Heart left ventricle (tissue), 16 donors: ENCODE measurements at regions not wholly inside any gene's neighbourhood (a gene's known extent, or its start where the extent isn't known, plus 50 kb on each side); places are given as distances from the start of the nearest gene placed in this dataset.

Source experiments
- ATAC-seq, 4 donors: fragments of 200-7000 bp; cut with Tn5 transposase; one replicate each; pipeline ENCODE4 v1.9.1; 2020 to 2022; ENCODE audit warnings: moderate library complexity in 4 of 4, mild to moderate bottlenecking in 3 of 4, moderate number of reproducible peaks in 1 of 4
- DNase-seq, 5 donors: peaks; one replicate each; pipeline ENCODE4 v3.0.0-alpha.2; 2020
- H3K27ac ChIP-seq, 12 donors: fragments of 200-600 bp; sonication (generic) in 4 of 12; one replicate each; pipeline versions ENCODE4 v1.5.0 to v1.8.0; 2016 to 2022; ENCODE audit warnings: mild to moderate bottlenecking in 2 of 12
- H3K27me3 ChIP-seq, 9 donors: fragments of 200-600 bp; sonication (generic) in 2 of 9; one replicate each; pipeline versions ENCODE4 v1.5.1 to v1.8.0; 2016 to 2022; ENCODE audit warnings: mild to moderate bottlenecking in 3 of 9
- H3K36me3 ChIP-seq, 9 donors: fragments of 200-600 bp; sonication (generic) in 2 of 9; one replicate each; pipeline versions ENCODE4 v1.5.0 to v1.8.0; 2018 to 2022; ENCODE audit warnings: mild to moderate bottlenecking in 2 of 9
- H3K4me1 ChIP-seq, 12 donors: fragments of 200-600 bp; sonication (generic) in 4 of 12; one replicate each; pipeline versions ENCODE4 v1.5.0 to v1.8.0; 2016 to 2022; ENCODE audit warnings: mild to moderate bottlenecking in 3 of 12
- H3K4me3 ChIP-seq, 12 donors: fragments of 200-600 bp; sonication (generic) in 4 of 12; one replicate each; pipeline versions ENCODE4 v1.5.0 to v1.8.0; 2017 to 2022; ENCODE audit warnings: mild to moderate bottlenecking in 9 of 12, moderate library complexity in 4 of 12
- H3K9me3 ChIP-seq, 12 donors: fragments of 200-600 bp; sonication (generic) in 4 of 12; one replicate each; pipeline versions ENCODE4 v1.5.0 to v1.8.0; 2016 to 2022; ENCODE audit warnings: mild to moderate bottlenecking in 1 of 12
- POLR2A ChIP-seq, 2 donors: fragments of 450-650 bp; IDR thresholded peaks; one replicate each; pipeline ENCODE4 v1.6.1; 2017; ENCODE audit warnings: antibody characterized with exemption in 2 of 2, mild to moderate bottlenecking in 2 of 2, moderate library complexity in 2 of 2
- WGBS, 4 donors: extraction: QIAGEN DNeasy Blood & Tissue Kit in 2 of 4; methylation state at CpG; one replicate each; pipeline versions ENCODE4 v1.1.5 to v1.1.7; 2013 to 2018; 5-methylcytosine and 5-hydroxymethylcytosine counted together
- intact Hi-C, 10 donors: fragments of 100-400 bp; cut with DNase I; formaldehyde crosslinking; loops; one replicate each; pipeline versions ENCODE4 v1.11.1 to v1.14.2; 2022
- TF ChIP-seq, protein P1 (sequence below), 12 donors: fragments of 200-600 bp; sonication (generic) in 4 of 12; IDR thresholded peaks; one replicate each; pipeline versions ENCODE4 v1.5.0 to v1.8.0; 2018 to 2022; ENCODE audit warnings: antibody characterized with exemption in 12 of 12, mild to moderate bottlenecking in 5 of 12
- donor health status: ischemic (EF 13 %, LVEDD 7.1; RV severe dilation, severe dysfunction).
- donor health status: healthy with polysubstance abuse.
- donor health status: DM: no; HTN: yes; CAD: no.
- donor health status: DM: no; HTN: no; CAD: no.
- donor health status: ischemic (EF 25% LVEDD 6.9; RV normal size, moderate dysfunction).
- donor health status: ischemic (EF 25% LVEDD 5.7; RV mildly dilated, moderate dysfunction).
- donor health status: healthy.
- donor health status: DM: yes; HTN: yes; CAD: no.
- donor health status: ischemic (EF 35%, LVEDD 5.7; RV mildly dilated, moderate dysfunction).
- donor health status: nonischemic (EF 11% LVEDD 7.7; RV severe dilation, severe dysfunction).
- donor health status: DM: yes; HTN: yes; CAD: no.
- donor health status: PGD.
- donor health status: ischemic (EF 29% LVEDD 5.4; RV normal size, mild dysfunction).
- donor health status: nonischemic (EF 23%, LVEDD 6.1; RV moderate dilation, normal function).

DNA sequence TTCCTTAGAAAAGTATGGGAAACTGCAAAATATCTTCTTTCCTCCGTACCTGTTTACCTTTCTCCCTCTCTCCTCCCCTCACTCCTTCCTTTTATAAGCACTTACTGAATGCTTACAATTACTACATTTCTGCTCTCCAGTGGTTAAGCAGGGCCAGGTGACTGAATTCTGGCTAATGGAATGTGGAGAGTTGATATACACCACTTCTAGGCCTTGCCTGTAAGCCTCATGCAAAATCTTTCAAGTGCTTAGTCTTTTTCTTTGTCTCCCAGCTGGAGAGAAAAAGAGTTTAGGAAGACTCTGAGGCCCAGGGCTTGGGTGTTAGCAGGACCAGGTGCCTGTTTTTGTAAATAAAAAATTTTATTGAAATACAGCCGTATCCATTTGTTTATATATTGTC lies 77.7 kb upstream of the CACNA1E start:
- TF ChIP-seq, protein P1, sequence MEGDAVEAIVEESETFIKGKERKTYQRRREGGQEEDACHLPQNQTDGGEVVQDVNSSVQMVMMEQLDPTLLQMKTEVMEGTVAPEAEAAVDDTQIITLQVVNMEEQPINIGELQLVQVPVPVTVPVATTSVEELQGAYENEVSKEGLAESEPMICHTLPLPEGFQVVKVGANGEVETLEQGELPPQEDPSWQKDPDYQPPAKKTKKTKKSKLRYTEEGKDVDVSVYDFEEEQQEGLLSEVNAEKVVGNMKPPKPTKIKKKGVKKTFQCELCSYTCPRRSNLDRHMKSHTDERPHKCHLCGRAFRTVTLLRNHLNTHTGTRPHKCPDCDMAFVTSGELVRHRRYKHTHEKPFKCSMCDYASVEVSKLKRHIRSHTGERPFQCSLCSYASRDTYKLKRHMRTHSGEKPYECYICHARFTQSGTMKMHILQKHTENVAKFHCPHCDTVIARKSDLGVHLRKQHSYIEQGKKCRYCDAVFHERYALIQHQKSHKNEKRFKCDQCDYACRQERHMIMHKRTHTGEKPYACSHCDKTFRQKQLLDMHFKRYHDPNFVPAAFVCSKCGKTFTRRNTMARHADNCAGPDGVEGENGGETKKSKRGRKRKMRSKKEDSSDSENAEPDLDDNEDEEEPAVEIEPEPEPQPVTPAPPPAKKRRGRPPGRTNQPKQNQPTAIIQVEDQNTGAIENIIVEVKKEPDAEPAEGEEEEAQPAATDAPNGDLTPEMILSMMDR (IDR thresholded peaks at IDR 0.05), result no peak
- TF ChIP-seq POLR2A (IDR thresholded peaks at IDR 0.05), result no peak
- DNase-seq (no peak), ATAC-seq (no peak)
- Histone ChIP-seq H3K9me3 (no peaks in the 10 kb centered on the region), H3K4me3 (no peak overlapping the region), H3K4me1 (no peaks in the 10 kb centered on the region), H3K36me3 (no peaks in the 10 kb centered on the region), H3K27ac (no peak overlapping the region), H3K27me3 (peaks cover 0 to 6% (median 0%) of the 10 kb centered on the region in 9 donors)
- WGBS, 4 donors, result 83 to 90% (median 85%) methylated on average over 2 of the region's 2 CpGs
- intact Hi-C loops, result no loop called here

DNA sequence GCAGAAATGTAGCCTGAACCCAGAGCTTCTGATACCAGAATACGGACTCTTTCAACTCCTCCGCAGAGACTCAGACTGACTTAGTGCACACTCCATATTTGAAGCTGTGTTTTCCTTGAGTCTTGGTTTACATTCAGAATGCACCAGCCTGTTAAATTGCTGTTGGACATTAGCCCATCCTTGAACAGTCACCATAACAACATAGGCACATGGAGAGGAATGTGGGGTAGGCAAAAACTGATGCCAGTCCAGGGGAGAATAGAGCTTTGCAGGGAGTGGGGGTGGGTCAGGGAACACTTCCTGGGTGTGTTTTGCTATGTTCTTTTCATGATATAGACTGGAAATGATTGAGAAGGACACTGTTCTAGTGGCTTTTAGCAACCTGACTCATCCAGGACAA lies 76.3 kb upstream of the CACNA1E start:
- no peak for ATAC-seq
- no peak overlapping the region for H3K27ac ChIP-seq
- H3K4me3 ChIP-seq, result no peak overlapping the region

DNA sequence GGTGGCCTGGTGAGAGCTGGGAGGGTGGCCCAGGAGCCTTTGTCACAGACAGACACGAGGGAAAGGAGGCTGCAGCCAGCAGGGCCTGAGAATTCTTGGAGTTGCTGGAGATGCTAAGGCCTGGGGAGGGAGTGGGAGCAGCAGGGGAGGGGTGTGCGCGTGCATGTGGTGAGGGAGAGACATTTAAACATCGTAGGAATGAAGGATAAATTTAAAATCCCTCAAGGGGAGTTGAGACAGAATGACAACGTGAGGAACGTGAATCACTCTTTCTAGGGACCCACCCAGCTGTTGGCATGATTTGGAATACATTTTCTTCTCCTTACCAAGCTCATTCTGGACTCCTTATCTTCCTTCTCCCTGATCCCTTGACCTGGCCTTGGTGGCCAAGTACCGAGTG lies 73.3 kb upstream of the CACNA1E start:
- H3K36me3 ChIP-seq, result no peaks in the 10 kb centered on the region
- peaks cover 0 to 7% (median 0%) of the 10 kb centered on the region in 9 donors for H3K27me3 ChIP-seq
- TF ChIP-seq, protein P1 (IDR thresholded peaks at IDR 0.05), result no peak
- TF ChIP-seq POLR2A (IDR thresholded peaks at IDR 0.05), result no peak
- H3K27ac ChIP-seq, result no peak overlapping the region
- 68 to 74% (median 71%) methylated on average over 7 of the region's 7 CpGs for WGBS, 4 donors
- DNase-seq, result no peak
- ATAC-seq, result no peak
- no peaks in the 10 kb centered on the region for H3K4me1 ChIP-seq
- intact Hi-C loops, result no loop called here
- H3K4me3 ChIP-seq, result no peak overlapping the region
- H3K9me3 ChIP-seq, result no peaks in the 10 kb centered on the region

More for the DNA sequence above, 76.3 kb upstream of the CACNA1E start:
- 87 to 99% (median 98%) methylated on average over 2 of the region's 2 CpGs for WGBS, 4 donors
- no peaks in the 10 kb centered on the region for H3K36me3 ChIP-seq
- H3K9me3 ChIP-seq, result no peaks in the 10 kb centered on the region
- no peak for TF ChIP-seq POLR2A (IDR thresholded peaks at IDR 0.05)
- TF ChIP-seq, protein P1 (IDR thresholded peaks at IDR 0.05), result no peak
- no peaks in the 10 kb centered on the region for H3K4me1 ChIP-seq
- peaks cover 0 to 7% (median 0%) of the 10 kb centered on the region in 9 donors for H3K27me3 ChIP-seq
- intact Hi-C loops, result no loop called here
- no peak for DNase-seq

DNA sequence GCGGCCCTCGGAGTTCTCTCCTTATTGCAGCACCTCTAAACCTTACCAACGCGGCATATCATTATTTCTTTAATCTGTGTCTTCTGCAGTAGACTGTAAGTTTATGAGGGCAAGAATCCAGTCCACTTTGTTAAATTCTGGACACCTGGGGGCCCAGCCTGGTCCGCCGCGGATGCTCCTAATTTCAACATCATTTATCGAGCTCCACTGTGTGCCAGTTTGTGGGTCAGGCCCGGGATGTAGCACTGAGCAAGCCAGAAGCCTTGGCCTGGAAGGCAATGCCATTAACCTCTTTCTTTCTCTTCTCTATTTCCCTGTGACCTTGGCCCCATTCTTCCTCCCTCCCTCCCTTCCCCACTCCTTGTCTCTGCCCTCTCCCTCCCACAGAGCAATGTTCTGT lies 70.6 kb upstream of the CACNA1E start:
- no peak for DNase-seq
- H3K9me3 ChIP-seq, result no peaks in the 10 kb centered on the region
- H3K36me3 ChIP-seq, result no peaks in the 10 kb centered on the region
- no peak overlapping the region for H3K27ac ChIP-seq
- peaks cover 0 to 12% (median 0%) of the 10 kb centered on the region in 9 donors for H3K27me3 ChIP-seq
- 94 to 96% (median 96%) methylated on average over 9 of the region's 9 CpGs for WGBS, 4 donors
- ATAC-seq, result no peak
- TF ChIP-seq, protein P1 (IDR thresholded peaks at IDR 0.05), result no peak
- no peak for TF ChIP-seq POLR2A (IDR thresholded peaks at IDR 0.05)
- no peak overlapping the region for H3K4me3 ChIP-seq
- no peaks in the 10 kb centered on the region for H3K4me1 ChIP-seq
- intact Hi-C loops, result no loop called here
